H1 (cell line): ENCODE measurements at regions not wholly inside any gene's neighbourhood (a gene's known extent, or its start where the extent isn't known, plus 50 kb on each side); places are given as distances from the start of the nearest gene placed in this dataset.

ENCODE experiments used
- CTCF ChIP-seq, 3 experiments: IDR thresholded peaks; 1 replicate in 2 of 3; 2 replicates in 1 of 3; pipeline versions ENCODE4 v1.5.1 to v1.6.1; 2011; ENCODE audit warnings: low read length in 3 of 3, mild to moderate bottlenecking in 3 of 3, inconsistent platforms in 2 of 3, low read depth in 1 of 3, moderate library complexity in 1 of 3; ENCODE audit not compliant: insufficient read depth in 1 of 3; ENCODE audit errors: control extremely low read depth in 1 of 3
- MAFK ChIP-seq: IDR thresholded peaks from 2 replicates; pipeline ENCODE4 v1.6.1; 2012; ENCODE audit warnings: low read depth, mild to moderate bottlenecking, improper control_type of control experiment, low read length

- TF ChIP-seq MAFK (no peak), CTCF (IDR thresholded peaks at IDR 0.05; ENCODE audit: control extremely low read depth in 1 of 3, insufficient read depth in 1 of 3, low read depth in 1 of 3, low read length in 3 of 3) (no peak)
Observed at GRCh38 chr10:90133606-90134005, 432.2 kb downstream of the KIF20B start.
